H1 (cell line): ENCODE measurements at regions not wholly inside any gene's neighbourhood (a gene's known extent, or its start where the extent isn't known, plus 50 kb on each side); places are given as distances from the start of the nearest gene placed in this dataset.

ENCODE experiments used
- CHD1 ChIP-seq: IDR thresholded peaks from 2 replicates; pipeline ENCODE4 v1.6.1; 2012; ENCODE audit warnings: low read depth, low read length, improper control_type of control experiment
- EP300 ChIP-seq, 2 experiments: IDR thresholded peaks; 1 replicate in 1 of 2; 2 replicates in 1 of 2; pipeline ENCODE4 v1.6.1; 2011 to 2012; ENCODE audit warnings: low read depth in 2 of 2, low read length in 2 of 2, mild to moderate bottlenecking in 2 of 2, borderline replicate concordance in 1 of 2, inconsistent platforms in 1 of 2, moderate library complexity in 1 of 2
- EZH2 ChIP-seq: fragments of 200-600 bp; sonication (generic); IDR thresholded peaks from 2 replicates; pipeline ENCODE4 v1.7.1; 2012; ENCODE audit warnings: low read depth, mild to moderate bottlenecking, moderate library complexity, low read length, inconsistent platforms; ENCODE audit not compliant: severe bottlenecking
- JUND ChIP-seq: IDR thresholded peaks from 2 replicates; pipeline ENCODE4 v1.6.1; 2011; ENCODE audit warnings: mild to moderate bottlenecking, improper control_type of control experiment, low read length
- POLR2A ChIP-seq, 2 experiments: IDR thresholded peaks; 1 replicate in 1 of 2; 2 replicates in 1 of 2; pipeline ENCODE4 v1.6.1; 2011; ENCODE audit warnings: low read depth in 2 of 2, low read length in 2 of 2, mild to moderate bottlenecking in 2 of 2; ENCODE audit errors: control extremely low read depth in 1 of 2
- POLR2AphosphoS5 ChIP-seq: IDR thresholded peaks from 2 replicates; pipeline ENCODE4 v1.6.1; 2011; ENCODE audit warnings: low read depth, low read length
- RAD21 ChIP-seq, 2 experiments: IDR thresholded peaks in 1 of 2; conservative IDR thresholded peaks in 1 of 2; 2 replicates each; pipeline ENCODE4 v1.6.1; 2011; ENCODE audit warnings: low read depth in 2 of 2, low read length in 2 of 2, improper control_type of control experiment in 1 of 2, inconsistent platforms in 1 of 2, mild to moderate bottlenecking in 1 of 2, moderate library complexity in 1 of 2
- RNF2 ChIP-seq: fragments of 200-900, 300-1000 bp; sonication (generic); IDR thresholded peaks from 2 replicates; pipeline ENCODE4 v1.7.1; 2016; ENCODE audit warnings: borderline replicate concordance, low read depth, mild to moderate bottlenecking, antibody characterized with exemption, low read length; ENCODE audit not compliant: poor library complexity, severe bottlenecking; ENCODE audit errors: missing control alignments
- SRF ChIP-seq: IDR thresholded peaks from 2 replicates; pipeline ENCODE4 v1.6.1; 2011; ENCODE audit warnings: mild to moderate bottlenecking, low read depth, low read length, moderate library complexity
- TCF12 ChIP-seq: IDR thresholded peaks from 2 replicates; pipeline ENCODE4 v1.6.1; 2011; ENCODE audit warnings: low read depth, mild to moderate bottlenecking, low read length
- TEAD4 ChIP-seq: IDR thresholded peaks from 2 replicates; pipeline ENCODE4 v1.6.1; 2012; ENCODE audit warnings: low read depth, low read length, inconsistent platforms, mixed read lengths
- ZNF274 ChIP-seq: IDR thresholded peaks from 2 replicates; pipeline ENCODE4 v1.7.0; 2012; ENCODE audit warnings: low read length, borderline replicate concordance; ENCODE audit errors: extremely low read depth
- TF ChIP-seq, protein P1 (sequence below), 3 experiments: IDR thresholded peaks; 1 replicate in 2 of 3; 2 replicates in 1 of 3; pipeline versions ENCODE4 v1.5.1 to v1.6.1; 2011; ENCODE audit warnings: low read length in 3 of 3, mild to moderate bottlenecking in 3 of 3, inconsistent platforms in 2 of 3, low read depth in 1 of 3, moderate library complexity in 1 of 3; ENCODE audit not compliant: insufficient read depth in 1 of 3; ENCODE audit errors: control extremely low read depth in 1 of 3
- TF ChIP-seq, protein P2 (sequence below): IDR thresholded peaks from 2 replicates; pipeline ENCODE4 v1.6.1; 2011; ENCODE audit warnings: low read length, improper control_type of control experiment

DNA sequence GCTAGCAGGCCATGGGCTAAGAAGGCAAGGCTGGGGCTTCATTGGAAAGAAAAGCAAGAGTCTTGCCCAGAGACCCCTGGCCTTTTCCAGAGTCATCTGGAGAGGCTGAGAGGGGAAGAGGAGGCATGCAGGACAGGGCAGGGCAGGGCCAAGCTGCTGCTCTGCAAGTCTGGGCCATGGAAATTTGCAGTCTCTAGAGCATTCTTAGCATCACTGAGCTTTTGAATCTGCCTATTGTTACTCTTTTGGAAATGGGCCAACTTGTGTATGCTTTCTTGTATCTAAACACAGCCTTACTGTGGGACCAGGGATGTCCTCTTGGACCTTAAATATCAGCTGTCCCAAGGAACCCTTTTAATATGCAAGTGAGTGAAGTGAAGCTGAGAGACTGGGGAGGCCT lies 560.5 kb downstream of the MID1IP1 start:
- TF ChIP-seq, protein P1, sequence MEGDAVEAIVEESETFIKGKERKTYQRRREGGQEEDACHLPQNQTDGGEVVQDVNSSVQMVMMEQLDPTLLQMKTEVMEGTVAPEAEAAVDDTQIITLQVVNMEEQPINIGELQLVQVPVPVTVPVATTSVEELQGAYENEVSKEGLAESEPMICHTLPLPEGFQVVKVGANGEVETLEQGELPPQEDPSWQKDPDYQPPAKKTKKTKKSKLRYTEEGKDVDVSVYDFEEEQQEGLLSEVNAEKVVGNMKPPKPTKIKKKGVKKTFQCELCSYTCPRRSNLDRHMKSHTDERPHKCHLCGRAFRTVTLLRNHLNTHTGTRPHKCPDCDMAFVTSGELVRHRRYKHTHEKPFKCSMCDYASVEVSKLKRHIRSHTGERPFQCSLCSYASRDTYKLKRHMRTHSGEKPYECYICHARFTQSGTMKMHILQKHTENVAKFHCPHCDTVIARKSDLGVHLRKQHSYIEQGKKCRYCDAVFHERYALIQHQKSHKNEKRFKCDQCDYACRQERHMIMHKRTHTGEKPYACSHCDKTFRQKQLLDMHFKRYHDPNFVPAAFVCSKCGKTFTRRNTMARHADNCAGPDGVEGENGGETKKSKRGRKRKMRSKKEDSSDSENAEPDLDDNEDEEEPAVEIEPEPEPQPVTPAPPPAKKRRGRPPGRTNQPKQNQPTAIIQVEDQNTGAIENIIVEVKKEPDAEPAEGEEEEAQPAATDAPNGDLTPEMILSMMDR (IDR thresholded peaks at IDR 0.05; ENCODE audit: control extremely low read depth in 1 of 3, insufficient read depth in 1 of 3, low read depth in 1 of 3, low read length in 3 of 3), result no peak
- TF ChIP-seq JUND (no peak), CHD1 (no peak), POLR2AphosphoS5 (no peak), POLR2A (IDR thresholded peaks at IDR 0.05; ENCODE audit: control extremely low read depth in 1 of 2, low read depth in 2 of 2, low read length in 2 of 2) (no peak), TCF12 (no peak), EP300 (IDR thresholded peaks at IDR 0.05; ENCODE audit: borderline replicate concordance in 1 of 2, low read depth in 2 of 2, low read length in 2 of 2) (no peak), RNF2 (no peak), SRF (no peak), TEAD4 (no peak), EZH2 (no peak), ZNF274 (no peak), RAD21 (IDR thresholded peaks at IDR 0.05 in 1 of 2, conservative IDR thresholded peaks at IDR 0.05 in 1 of 2; ENCODE audit: low read depth in 2 of 2, low read length in 2 of 2) (no peak)
- TF ChIP-seq, protein P2, sequence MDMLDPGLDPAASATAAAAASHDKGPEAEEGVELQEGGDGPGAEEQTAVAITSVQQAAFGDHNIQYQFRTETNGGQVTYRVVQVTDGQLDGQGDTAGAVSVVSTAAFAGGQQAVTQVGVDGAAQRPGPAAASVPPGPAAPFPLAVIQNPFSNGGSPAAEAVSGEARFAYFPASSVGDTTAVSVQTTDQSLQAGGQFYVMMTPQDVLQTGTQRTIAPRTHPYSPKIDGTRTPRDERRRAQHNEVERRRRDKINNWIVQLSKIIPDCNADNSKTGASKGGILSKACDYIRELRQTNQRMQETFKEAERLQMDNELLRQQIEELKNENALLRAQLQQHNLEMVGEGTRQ, result no peak
